ENCODE measurements at regions not wholly inside any gene's neighbourhood (a gene's known extent, or its start where the extent isn't known, plus 50 kb on each side); places are given as distances from the start of the nearest gene placed in this dataset.

- Mint-ChIP-seq H3K4me1 (ENCODE audit: insufficient read depth, unreplicated experiment) (peaks cover 3% of the 10 kb centered on the region), H3K27me3 (ENCODE audit: insufficient read depth, unreplicated experiment) (no peaks in the 10 kb centered on the region), H3K27ac (ENCODE audit: low read depth, unreplicated experiment) (no peak overlapping the region), H3K9me3 (ENCODE audit: unreplicated experiment) (no peaks in the 10 kb centered on the region), H3K4me3 (ENCODE audit: unreplicated experiment) (no peak overlapping the region), H3K36me3 (ENCODE audit: insufficient read depth, unreplicated experiment) (no peaks in the 10 kb centered on the region)
- intact Hi-C loops (cut with micrococcal nuclease): no loop called here
- ChIA-PET POLR2A (no interaction called here), CTCF (interaction anchor here (1.6 kb wide), 1 partner anchor 245 kb away, joined by 4 read pairs; no protein-coding TSS in a partner anchor)
- no peak for TF ChIP-seq CTCF (IDR thresholded peaks at IDR 0.05; ENCODE audit: unreplicated experiment)
- BruUV-seq (replicated peaks): no TSS peak
- DNase-seq (ENCODE audit: unreplicated experiment): no peak
Measured at GRCh38 chr6:137700161-137700560, 166.9 kb upstream of the TNFAIP3 start.

GRCh38 chr6:137700751-137701477 lies 166.1 kb upstream of the TNFAIP3 start:
- TF ChIP-seq CTCF (IDR thresholded peaks at IDR 0.05; ENCODE audit: unreplicated experiment): no peak
- POLR2A ChIA-PET: no interaction called here

GRCh38 chr6:137701942-137702341 lies 165.1 kb upstream of the TNFAIP3 start:
- Mint-ChIP-seq H3K4me1 (ENCODE audit: insufficient read depth, unreplicated experiment) (peaks cover 8% of the 10 kb centered on the region), H3K27me3 (ENCODE audit: insufficient read depth, unreplicated experiment) (no peaks in the 10 kb centered on the region), H3K27ac (ENCODE audit: low read depth, unreplicated experiment) (no peak overlapping the region), H3K9me3 (ENCODE audit: unreplicated experiment) (no peaks in the 10 kb centered on the region), H3K4me3 (ENCODE audit: unreplicated experiment) (no peak overlapping the region), H3K36me3 (ENCODE audit: insufficient read depth, unreplicated experiment) (no peaks in the 10 kb centered on the region)
- ChIA-PET POLR2A (no interaction called here), CTCF (interaction anchor here (0.7 to 1.2 kb wide), 2 partner anchors 9 to 275 kb away, joined by 3 to 5 read pairs; no protein-coding TSS in a partner anchor)
- no TSS peak for BruUV-seq (replicated peaks)
- no peak for TF ChIP-seq CTCF (IDR thresholded peaks at IDR 0.05; ENCODE audit: unreplicated experiment)
- no peak for DNase-seq (ENCODE audit: unreplicated experiment)
- intact Hi-C loops (cut with micrococcal nuclease): no loop called here

More at GRCh38 chr6:137700751-137701477, 166.1 kb upstream of the TNFAIP3 start:
- Mint-ChIP-seq H3K4me1 (ENCODE audit: insufficient read depth, unreplicated experiment) (peaks cover 8% of the 10 kb centered on the region), H3K27me3 (ENCODE audit: insufficient read depth, unreplicated experiment) (no peaks in the 10 kb centered on the region), H3K9me3 (ENCODE audit: unreplicated experiment) (no peaks in the 10 kb centered on the region), H3K36me3 (ENCODE audit: insufficient read depth, unreplicated experiment) (no peaks in the 10 kb centered on the region), H3K27ac (ENCODE audit: low read depth, unreplicated experiment) (no peak overlapping the region), H3K4me3 (ENCODE audit: unreplicated experiment) (no peak overlapping the region)
- no peak for DNase-seq (ENCODE audit: unreplicated experiment)
- CTCF ChIA-PET: interaction anchor here (1.6 kb wide), 1 partner anchor 245 kb away, joined by 4 read pairs; no protein-coding TSS in a partner anchor
- intact Hi-C loops (cut with micrococcal nuclease): no loop called here
- BruUV-seq (replicated peaks): no TSS peak

GRCh38 chr6:137702791-137703424 lies 164.2 kb upstream of the TNFAIP3 start:
- POLR2A ChIA-PET: no interaction called here
- Mint-ChIP-seq H3K9me3 (ENCODE audit: unreplicated experiment) (no peaks in the 10 kb centered on the region), H3K27me3 (ENCODE audit: insufficient read depth, unreplicated experiment) (no peaks in the 10 kb centered on the region), H3K36me3 (ENCODE audit: insufficient read depth, unreplicated experiment) (no peaks in the 10 kb centered on the region), H3K4me3 (ENCODE audit: unreplicated experiment) (no peak overlapping the region), H3K27ac (ENCODE audit: low read depth, unreplicated experiment) (no peak overlapping the region), H3K4me1 (ENCODE audit: insufficient read depth, unreplicated experiment) (peaks cover 10% of the 10 kb centered on the region)
- intact Hi-C loops (cut with micrococcal nuclease): no loop called here
- no TSS peak for BruUV-seq (replicated peaks)
- no peak for TF ChIP-seq CTCF (IDR thresholded peaks at IDR 0.05; ENCODE audit: unreplicated experiment)
- DNase-seq (ENCODE audit: unreplicated experiment): no peak
- CTCF ChIA-PET: interaction anchor here (0.5 to 1.2 kb wide), 4 partner anchors 10 to 274 kb away, joined by 3 to 5 read pairs (median 3); no protein-coding TSS in a partner anchor

Measured in MCF 10A (cell line).